Panc1 (cell line): ENCODE measurements at regions not wholly inside any gene's neighbourhood (a gene's known extent, or its start where the extent isn't known, plus 50 kb on each side); places are given as distances from the start of the nearest gene placed in this dataset.

ENCODE experiments used
- ATAC-seq: fragments of 200-7000 bp; cut with Tn5 transposase; 2 replicates; pipeline ENCODE4 v1.9.1; 2020; ENCODE audit warnings: mild to moderate bottlenecking, moderate library complexity
- BruUV-seq: library from RNA; stranded (reverse); fragments of 400-500 nt; replicated peaks from 2 replicates; lab custom pipeline; 2021; lab: Mats Ljungman, UMichigan
- CTCF ChIA-PET: fragments of 300-600 bp; sonication (Branson Sonifier 250); formaldehyde crosslinking; loops from one replicate; lab custom pipeline; 2022; ENCODE audit warnings: antibody characterized with exemption; lab: Charles Lee
- POLR2A ChIA-PET: fragments of 300-600 bp; sonication (Branson Sonifier 250); formaldehyde crosslinking; loops from one replicate; lab custom pipeline; 2022; ENCODE audit warnings: antibody characterized with exemption; lab: Charles Lee
- DNase-seq: peaks from one replicate; pipeline ENCODE4 v3.0.0-alpha.2; 2010; ENCODE audit warnings: low read depth, low spot score
- H3K27ac ChIP-seq: 2 replicates; pipeline ENCODE4 v1.5.1; 2011; ENCODE audit warnings: mild to moderate bottlenecking, low read length, inconsistent platforms
- H3K27me3 ChIP-seq: fragments of 200-500 bp; sonication (Bioruptor generic); 2 replicates; pipeline ENCODE4 v1.6.0; 2014; ENCODE audit warnings: low read length, inconsistent platforms; ENCODE audit not compliant: control insufficient read depth, insufficient read depth
- H3K36me3 ChIP-seq: fragments of 200-500 bp; sonication (Bioruptor generic); 2 replicates; pipeline ENCODE4 v1.5.1; 2014; ENCODE audit warnings: inconsistent platforms, mild to moderate bottlenecking, low read length, moderate library complexity; ENCODE audit not compliant: control insufficient read depth, insufficient read depth
- H3K4me1 ChIP-seq: 2 replicates; pipeline ENCODE4 v1.5.1; 2011; ENCODE audit warnings: inconsistent platforms, mild to moderate bottlenecking, low read length, moderate library complexity; ENCODE audit not compliant: control insufficient read depth, insufficient read depth
- H3K4me3 ChIP-seq, 2 experiments: 2 replicates each; pipeline ENCODE4 v1.5.1; 2011 to 2012; ENCODE audit warnings: low read depth in 2 of 2, low read length in 2 of 2, mild to moderate bottlenecking in 2 of 2, inconsistent platforms in 1 of 2, moderate library complexity in 1 of 2
- H3K9me3 ChIP-seq: fragments of 200-500 bp; sonication (Bioruptor generic); 2 replicates; pipeline ENCODE4 v1.5.1; 2014; ENCODE audit warnings: low read depth, mild to moderate bottlenecking, inconsistent platforms, low read length, moderate library complexity; ENCODE audit not compliant: control insufficient read depth, insufficient read depth
- CTCF ChIP-seq: fragments of 450-650 bp; IDR thresholded peaks from 2 replicates; pipeline ENCODE4 v1.5.1; 2017; ENCODE audit warnings: mild to moderate bottlenecking
- POLR2AphosphoS5 ChIP-seq: IDR thresholded peaks from 2 replicates; pipeline ENCODE4 v1.6.1; 2012; ENCODE audit warnings: mild to moderate bottlenecking, low read depth, low read length, moderate library complexity
- REST ChIP-seq, 2 experiments: IDR thresholded peaks; 2 replicates each; pipeline ENCODE4 v1.6.1; 2011 to 2012; ENCODE audit warnings: low read depth in 2 of 2, control low read depth in 1 of 2, low read length in 1 of 2, mild to moderate bottlenecking in 1 of 2, moderate library complexity in 1 of 2; ENCODE audit not compliant: insufficient read depth in 1 of 2
- SIN3A ChIP-seq: IDR thresholded peaks from 2 replicates; pipeline ENCODE4 v1.6.1; 2012; ENCODE audit warnings: low read depth, mild to moderate bottlenecking, low read length, moderate library complexity, borderline replicate concordance; ENCODE audit not compliant: insufficient read depth
- TCF7L2 ChIP-seq: IDR thresholded peaks from 2 replicates; pipeline ENCODE4 v1.6.1; 2011; ENCODE audit warnings: mild to moderate bottlenecking, low read depth, low read length, inconsistent platforms
- in situ Hi-C: cut with HindIII; loops from 2 replicates; pipeline ENCODE4 v1.10.0; 2016; ENCODE audit warnings: low sequenced_read_pairs, low pct_unique_long_range_greater_than_20kb
- intact Hi-C: fragments of 100-400 bp; cut with micrococcal nuclease; formaldehyde crosslinking; loops from one replicate; pipeline ENCODE4 v1.10.0; 2022; ENCODE audit not compliant: unreplicated experiment

- Histone ChIP-seq H3K9me3 (no peaks in the 10 kb centered on the region), H3K36me3 (no peaks in the 10 kb centered on the region), H3K4me3 (no peak overlapping the region), H3K27me3 (peaks cover 9% of the 10 kb centered on the region; the same call in 1 of the 2 replicates), H3K4me1 (0 out of 2 replicates have a peak, but pooled peaks cover 3% of the 10 kb centered on the region), H3K27ac (no peak overlapping the region)
- BruUV-seq: no TSS peak
- intact Hi-C loops: no loop called here
- in situ Hi-C loops: no loop called here
- TF ChIP-seq CTCF: no peak
- TF ChIP-seq SIN3A: no peak
- TF ChIP-seq TCF7L2: no peak
- TF ChIP-seq REST (IDR thresholded peaks at IDR 0.05; ENCODE audit: insufficient read depth in 1 of 2, low read depth in 2 of 2, low read length in 1 of 2): no peak
- no peak for TF ChIP-seq POLR2AphosphoS5
- DNase-seq (no peak), ATAC-seq (no peak)
- ChIA-PET CTCF (no interaction called here), POLR2A (no interaction called here)
These were observed 201.0 kb upstream of the SALL3 start for GRCh38 chr18:78778651-78779050.

GRCh38 chr18:78779996-78780718, 199.5 kb upstream of the SALL3 start:
- H3K27me3 ChIP-seq: peaks cover 15% of the 10 kb centered on the region; the same call in 1 of the 2 replicates
- no peaks in the 10 kb centered on the region for H3K36me3 ChIP-seq
- CTCF ChIA-PET: no interaction called here
- no peak overlapping the region for H3K4me3 ChIP-seq
- no peak overlapping the region for H3K27ac ChIP-seq
- ATAC-seq (peak; percentile 33; the same call in 1 of the 2 replicates), DNase-seq (no peak)
- BruUV-seq: no TSS peak
- in situ Hi-C loops: no loop called here
- H3K4me1 ChIP-seq: no peaks in the 10 kb centered on the region
- intact Hi-C loops: no loop called here
- POLR2A ChIA-PET: interaction anchor here (0.6 kb wide), 1 partner anchor 85 kb away, joined by 5 read pairs; no protein-coding TSS in a partner anchor
- no peak for TF ChIP-seq CTCF
- no peak for TF ChIP-seq TCF7L2
- TF ChIP-seq POLR2AphosphoS5: no peak
- TF ChIP-seq SIN3A: no peak
- TF ChIP-seq REST (IDR thresholded peaks at IDR 0.05; ENCODE audit: insufficient read depth in 1 of 2, low read depth in 2 of 2, low read length in 1 of 2): no peak
- no peaks in the 10 kb centered on the region for H3K9me3 ChIP-seq
